ENCODE measurements at regions not wholly inside any gene's neighbourhood (a gene's known extent, or its start where the extent isn't known, plus 50 kb on each side); places are given as distances from the start of the nearest gene placed in this dataset.

GRCh38 chr13:47826471-47826870 is 174.6 kb downstream of the SUCLA2 start:
- Histone ChIP-seq H3K4me1 (ENCODE audit: insufficient read depth, insufficient read length) (no peaks in the 10 kb centered on the region), H3K36me3 (ENCODE audit: insufficient read depth, insufficient read length, low read length) (no peaks in the 10 kb centered on the region), H3K4me3 (ENCODE audit: insufficient read length, low read depth) (no peak overlapping the region), H3K27me3 (ENCODE audit: insufficient read depth, insufficient read length) (no peaks in the 10 kb centered on the region), H3K9me3 (ENCODE audit: insufficient read depth, low read length) (peaks cover 6% of the 10 kb centered on the region; the same call in 1 of the 2 replicates), H3K9ac (ENCODE audit: insufficient read length, low read depth) (no peak overlapping the region)
- no peak for DNase-seq (ENCODE audit: low read depth, low spot score)
- TF ChIP-seq ZNF274 (IDR thresholded peaks at IDR 0.05; ENCODE audit: low read depth, low read length), result no peak
- no peak for TF ChIP-seq SUZ12 (IDR thresholded peaks at IDR 0.05; ENCODE audit: extremely low read depth, insufficient read depth, insufficient read length)
- no peak for TF ChIP-seq YY1 (IDR thresholded peaks at IDR 0.05; ENCODE audit: insufficient read depth, insufficient read length)

GRCh38 chr13:47822036-47822435 is 179.0 kb downstream of the SUCLA2 start:
- H3K4me3 ChIP-seq (ENCODE audit: insufficient read length, low read depth), result no peak overlapping the region
- no peak overlapping the region for H3K9ac ChIP-seq (ENCODE audit: insufficient read length, low read depth)
- peaks cover 16% of the 10 kb centered on the region; the same call in 1 of the 2 replicates for H3K9me3 ChIP-seq (ENCODE audit: insufficient read depth, low read length)
- H3K36me3 ChIP-seq (ENCODE audit: insufficient read depth, insufficient read length, low read length), result no peaks in the 10 kb centered on the region
- no peak for DNase-seq (ENCODE audit: low read depth, low spot score)
- no peak for TF ChIP-seq YY1 (IDR thresholded peaks at IDR 0.05; ENCODE audit: insufficient read depth, insufficient read length)
- no peak for TF ChIP-seq ZNF274 (IDR thresholded peaks at IDR 0.05; ENCODE audit: low read depth, low read length)
- TF ChIP-seq SUZ12 (IDR thresholded peaks at IDR 0.05; ENCODE audit: extremely low read depth, insufficient read depth, insufficient read length), result no peak
- no peaks in the 10 kb centered on the region for H3K27me3 ChIP-seq (ENCODE audit: insufficient read depth, insufficient read length)
- no peaks in the 10 kb centered on the region for H3K4me1 ChIP-seq (ENCODE audit: insufficient read depth, insufficient read length)

- DNase-seq (ENCODE audit: low read depth, low spot score), result no peak
- no peaks in the 10 kb centered on the region for H3K4me1 ChIP-seq (ENCODE audit: insufficient read depth, insufficient read length)
- H3K27me3 ChIP-seq (ENCODE audit: insufficient read depth, insufficient read length), result no peaks in the 10 kb centered on the region
- H3K4me3 ChIP-seq (ENCODE audit: insufficient read length, low read depth), result no peak overlapping the region
- H3K9me3 ChIP-seq (ENCODE audit: insufficient read depth, low read length), result peaks cover 26% of the 10 kb centered on the region; the same call in 1 of the 2 replicates
- H3K9ac ChIP-seq (ENCODE audit: insufficient read length, low read depth), result no peak overlapping the region
- no peak for TF ChIP-seq YY1 (IDR thresholded peaks at IDR 0.05; ENCODE audit: insufficient read depth, insufficient read length)
- no peak for TF ChIP-seq ZNF274 (IDR thresholded peaks at IDR 0.05; ENCODE audit: low read depth, low read length)
- H3K36me3 ChIP-seq (ENCODE audit: insufficient read depth, insufficient read length, low read length), result no peaks in the 10 kb centered on the region
Observed at GRCh38 chr13:47816831-47817230, 184.2 kb downstream of the SUCLA2 start.

GRCh38 chr13:47813718-47814117 is 187.4 kb downstream of the SUCLA2 start:
- TF ChIP-seq ZNF274 (IDR thresholded peaks at IDR 0.05; ENCODE audit: low read depth, low read length), result no peak
- no peak for TF ChIP-seq SUZ12 (IDR thresholded peaks at IDR 0.05; ENCODE audit: extremely low read depth, insufficient read depth, insufficient read length)
- Histone ChIP-seq H3K4me1 (ENCODE audit: insufficient read depth, insufficient read length) (no peaks in the 10 kb centered on the region), H3K27me3 (ENCODE audit: insufficient read depth, insufficient read length) (no peaks in the 10 kb centered on the region), H3K4me3 (ENCODE audit: insufficient read length, low read depth) (no peak overlapping the region), H3K9ac (ENCODE audit: insufficient read length, low read depth) (no peak overlapping the region), H3K36me3 (ENCODE audit: insufficient read depth, insufficient read length, low read length) (no peaks in the 10 kb centered on the region), H3K9me3 (ENCODE audit: insufficient read depth, low read length) (peaks cover 26% of the 10 kb centered on the region; the same call in 1 of the 2 replicates)
- no peak for DNase-seq (ENCODE audit: low read depth, low spot score)

GRCh38 chr13:47809411-47809810 is 191.7 kb downstream of the SUCLA2 start:
- Histone ChIP-seq H3K4me3 (ENCODE audit: insufficient read length, low read depth) (no peak overlapping the region), H3K27me3 (ENCODE audit: insufficient read depth, insufficient read length) (no peaks in the 10 kb centered on the region), H3K36me3 (ENCODE audit: insufficient read depth, insufficient read length, low read length) (no peaks in the 10 kb centered on the region), H3K9me3 (ENCODE audit: insufficient read depth, low read length) (no peaks in the 10 kb centered on the region; the same call in 1 of the 2 replicates), H3K4me1 (ENCODE audit: insufficient read depth, insufficient read length) (no peaks in the 10 kb centered on the region), H3K9ac (ENCODE audit: insufficient read length, low read depth) (no peak overlapping the region)
- no peak for DNase-seq (ENCODE audit: low read depth, low spot score)
- TF ChIP-seq SUZ12 (IDR thresholded peaks at IDR 0.05; ENCODE audit: extremely low read depth, insufficient read depth, insufficient read length) (no peak), ZNF274 (IDR thresholded peaks at IDR 0.05; ENCODE audit: low read depth, low read length) (no peak), YY1 (IDR thresholded peaks at IDR 0.05; ENCODE audit: insufficient read depth, insufficient read length) (no peak)

GRCh38 chr13:47803131-47803530 is 197.9 kb downstream of the SUCLA2 start:
- H3K4me3 ChIP-seq (ENCODE audit: insufficient read length, low read depth), result no peak overlapping the region
- no peaks in the 10 kb centered on the region for H3K27me3 ChIP-seq (ENCODE audit: insufficient read depth, insufficient read length)
- no peaks in the 10 kb centered on the region for H3K4me1 ChIP-seq (ENCODE audit: insufficient read depth, insufficient read length)
- TF ChIP-seq ZNF274 (IDR thresholded peaks at IDR 0.05; ENCODE audit: low read depth, low read length) (no peak), SUZ12 (IDR thresholded peaks at IDR 0.05; ENCODE audit: extremely low read depth, insufficient read depth, insufficient read length) (no peak), YY1 (IDR thresholded peaks at IDR 0.05; ENCODE audit: insufficient read depth, insufficient read length) (no peak)
- no peaks in the 10 kb centered on the region for H3K9me3 ChIP-seq (ENCODE audit: insufficient read depth, low read length)
- H3K36me3 ChIP-seq (ENCODE audit: insufficient read depth, insufficient read length, low read length), result no peaks in the 10 kb centered on the region
- DNase-seq (ENCODE audit: low read depth, low spot score), result no peak
- no peak overlapping the region for H3K9ac ChIP-seq (ENCODE audit: insufficient read length, low read depth)

- Histone ChIP-seq H3K4me3 (ENCODE audit: insufficient read length, low read depth) (no peak overlapping the region), H3K9me3 (ENCODE audit: insufficient read depth, low read length) (no peaks in the 10 kb centered on the region), H3K27me3 (ENCODE audit: insufficient read depth, insufficient read length) (no peaks in the 10 kb centered on the region), H3K9ac (ENCODE audit: insufficient read length, low read depth) (no peak overlapping the region), H3K36me3 (ENCODE audit: insufficient read depth, insufficient read length, low read length) (no peaks in the 10 kb centered on the region), H3K4me1 (ENCODE audit: insufficient read depth, insufficient read length) (no peaks in the 10 kb centered on the region)
- TF ChIP-seq ZNF274 (IDR thresholded peaks at IDR 0.05; ENCODE audit: low read depth, low read length), result no peak
- no peak for TF ChIP-seq YY1 (IDR thresholded peaks at IDR 0.05; ENCODE audit: insufficient read depth, insufficient read length)
- no peak for TF ChIP-seq SUZ12 (IDR thresholded peaks at IDR 0.05; ENCODE audit: extremely low read depth, insufficient read depth, insufficient read length)
- no peak for DNase-seq (ENCODE audit: low read depth, low spot score)
Observed at GRCh38 chr13:47801555-47801954, 199.5 kb downstream of the SUCLA2 start.

GRCh38 chr13:47800593-47800992 is 200.5 kb downstream of the SUCLA2 start:
- Histone ChIP-seq H3K4me3 (ENCODE audit: insufficient read length, low read depth) (no peak overlapping the region), H3K9me3 (ENCODE audit: insufficient read depth, low read length) (no peaks in the 10 kb centered on the region), H3K4me1 (ENCODE audit: insufficient read depth, insufficient read length) (no peaks in the 10 kb centered on the region), H3K9ac (ENCODE audit: insufficient read length, low read depth) (no peak overlapping the region), H3K27me3 (ENCODE audit: insufficient read depth, insufficient read length) (no peaks in the 10 kb centered on the region), H3K36me3 (ENCODE audit: insufficient read depth, insufficient read length, low read length) (no peaks in the 10 kb centered on the region)
- TF ChIP-seq SUZ12 (IDR thresholded peaks at IDR 0.05; ENCODE audit: extremely low read depth, insufficient read depth, insufficient read length) (no peak), YY1 (IDR thresholded peaks at IDR 0.05; ENCODE audit: insufficient read depth, insufficient read length) (no peak), ZNF274 (IDR thresholded peaks at IDR 0.05; ENCODE audit: low read depth, low read length) (no peak)
- DNase-seq (ENCODE audit: low read depth, low spot score), result no peak
